HEK293 (cell line): ENCODE measurements at regions not wholly inside any gene's neighbourhood (a gene's known extent, or its start where the extent isn't known, plus 50 kb on each side); places are given as distances from the start of the nearest gene placed in this dataset.

Experiments used
- CTCF ChIA-PET: fragments of 350-600 bp; formaldehyde crosslinking; extraction: SDS; loops from one replicate; lab custom pipeline; 2021; ENCODE audit warnings: antibody characterized with exemption; lab: Yijun Ruan, JAX
- POLR2A ChIA-PET: fragments of 300-600 bp; formaldehyde crosslinking; extraction: SDS; loops from one replicate; lab custom pipeline; 2020; ENCODE audit warnings: antibody characterized with exemption, inconsistent platforms; lab: Yijun Ruan, JAX
- H3K27ac ChIP-seq: fragments of 200-500 bp; sonication (Bioruptor generic); 2 replicates; pipeline ENCODE4 v1.5.1; 2014; ENCODE audit warnings: low read depth, low read length, control low read depth, inconsistent platforms; ENCODE audit errors: extremely low read depth
- H3K36me3 ChIP-seq, 2 experiments: fragments of 200-500 bp in 1 of 2; sonication (Bioruptor generic) in 1 of 2; 1 replicate in 1 of 2; 2 replicates in 1 of 2; pipeline ENCODE4 v1.5.1; 2014 to 2017; ENCODE audit warnings: inconsistent platforms in 2 of 2, low read length in 2 of 2; ENCODE audit not compliant: control insufficient read depth in 2 of 2, insufficient read depth in 1 of 2
- H3K4me1 ChIP-seq: fragments of 200-500 bp; sonication (Bioruptor generic); 2 replicates; pipeline ENCODE4 v1.5.1; 2014; ENCODE audit warnings: mild to moderate bottlenecking, low read length, inconsistent platforms; ENCODE audit not compliant: control insufficient read depth, insufficient read depth
- H3K4me3 ChIP-seq: 2 replicates; pipeline ENCODE4 v1.5.1; 2011; ENCODE audit warnings: low read depth, mild to moderate bottlenecking, control low read depth, low read length, moderate library complexity
- H3K9me3 ChIP-seq: fragments of 200-500 bp; sonication (Bioruptor generic); 2 replicates; pipeline ENCODE4 v1.5.1; 2014; ENCODE audit warnings: low read depth, low read length, inconsistent platforms; ENCODE audit not compliant: control insufficient read depth, insufficient read depth
- BCL11A ChIP-seq: fragments of 450-650 bp; formaldehyde crosslinking; IDR thresholded peaks from 2 replicates; pipeline ENCODE4 v1.5.1; 2016; ENCODE audit warnings: low read depth, missing biosample characterization, missing genetic modification characterization
- GLI2 ChIP-seq: fragments of 450-650 bp; formaldehyde crosslinking; IDR thresholded peaks from 2 replicates; pipeline ENCODE4; 2017; ENCODE audit warnings: missing biosample characterization, missing genetic modification characterization, low read depth, borderline replicate concordance
- ZBTB21 ChIP-seq: fragments of 450-650 bp; formaldehyde crosslinking; IDR thresholded peaks from 2 replicates; pipeline ENCODE4 v1.5.1; 2017; ENCODE audit warnings: missing biosample characterization, missing genetic modification characterization
- ZNF157 ChIP-seq: fragments of 450-650 bp; formaldehyde crosslinking; IDR thresholded peaks from 2 replicates; pipeline ENCODE4 v1.5.1; 2016; ENCODE audit warnings: missing biosample characterization, missing genetic modification characterization
- ZNF169 ChIP-seq: fragments of 450-650 bp; formaldehyde crosslinking; IDR thresholded peaks from 2 replicates; pipeline ENCODE4 v1.5.1; 2016; ENCODE audit warnings: missing biosample characterization, missing genetic modification characterization
- ZNF239 ChIP-seq: fragments of 450-650 bp; formaldehyde crosslinking; IDR thresholded peaks from 2 replicates; pipeline ENCODE4 v1.5.1; 2016; ENCODE audit warnings: missing biosample characterization, missing genetic modification characterization
- ZNF473 ChIP-seq: fragments of 450-650 bp; formaldehyde crosslinking; IDR thresholded peaks from 2 replicates; pipeline ENCODE4 v1.5.1; 2017; ENCODE audit warnings: missing biosample characterization, missing genetic modification characterization
- ZNF558 ChIP-seq: fragments of 450-650 bp; formaldehyde crosslinking; IDR thresholded peaks from 2 replicates; pipeline ENCODE4 v1.5.1; 2016; ENCODE audit warnings: missing biosample characterization, missing genetic modification characterization
- ZNF76 ChIP-seq: fragments of 450-650 bp; formaldehyde crosslinking; IDR thresholded peaks from 2 replicates; pipeline ENCODE4; 2016; ENCODE audit warnings: low read depth, missing biosample characterization, missing genetic modification characterization, borderline replicate concordance
- ZNF777 ChIP-seq: fragments of 450-650 bp; formaldehyde crosslinking; IDR thresholded peaks from 2 replicates; pipeline ENCODE4 v1.5.1; 2017; ENCODE audit warnings: missing biosample characterization, missing genetic modification characterization, borderline replicate concordance
- ZNF792 ChIP-seq: fragments of 450-650 bp; formaldehyde crosslinking; IDR thresholded peaks from 2 replicates; pipeline ENCODE4 v1.5.1; 2016; ENCODE audit warnings: missing biosample characterization, missing genetic modification characterization
- TF ChIP-seq, protein P1 (sequence below): fragments of 450-650 bp; formaldehyde crosslinking; IDR thresholded peaks from 2 replicates; pipeline ENCODE4 v1.5.1; 2016; ENCODE audit warnings: missing biosample characterization, missing genetic modification characterization, low read depth
- TF ChIP-seq, protein P2 (sequence below): IDR thresholded peaks from 2 replicates; pipeline ENCODE4 v1.6.1; 2011; ENCODE audit warnings: mild to moderate bottlenecking, low read depth, low read length, borderline replicate concordance
- TF ChIP-seq, protein P3 (sequence below): fragments of 450-650 bp; formaldehyde crosslinking; conservative IDR thresholded peaks from 2 replicates; pipeline ENCODE4 v1.5.1; 2016; ENCODE audit warnings: low read depth, missing biosample characterization, missing genetic modification characterization
- TF ChIP-seq, protein P4 (sequence below): fragments of 450-650 bp; formaldehyde crosslinking; IDR thresholded peaks from 2 replicates; pipeline ENCODE4 v1.5.1; 2016; ENCODE audit warnings: missing biosample characterization, missing genetic modification characterization
- TF ChIP-seq, protein P5 (sequence below): fragments of 450-650 bp; formaldehyde crosslinking; conservative IDR thresholded peaks from 2 replicates; pipeline ENCODE4 v1.5.1; 2016; ENCODE audit warnings: low read depth, missing biosample characterization, missing genetic modification characterization

DNA sequence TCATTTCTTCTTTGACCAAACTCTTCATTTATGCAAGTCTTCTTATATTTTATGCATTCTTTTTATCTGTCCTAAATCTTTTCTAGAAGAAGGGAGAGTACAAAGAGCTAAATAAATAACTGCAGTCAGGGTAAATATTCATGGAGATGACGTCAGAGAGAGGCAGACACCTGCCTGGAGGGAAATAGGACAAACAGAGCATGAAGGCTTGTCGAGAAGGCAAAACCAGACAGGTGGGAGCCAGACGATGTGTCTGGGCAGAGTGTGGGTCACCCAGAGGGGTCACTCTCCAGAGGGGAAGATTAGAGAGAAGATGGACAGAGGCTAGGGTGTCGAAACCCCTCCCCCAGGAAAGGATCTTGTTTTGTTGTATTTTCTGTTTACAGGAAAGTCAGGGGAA, 78.3 kb upstream of the RPL38 start:
- no peak for TF ChIP-seq ZNF157
- TF ChIP-seq, protein P1, sequence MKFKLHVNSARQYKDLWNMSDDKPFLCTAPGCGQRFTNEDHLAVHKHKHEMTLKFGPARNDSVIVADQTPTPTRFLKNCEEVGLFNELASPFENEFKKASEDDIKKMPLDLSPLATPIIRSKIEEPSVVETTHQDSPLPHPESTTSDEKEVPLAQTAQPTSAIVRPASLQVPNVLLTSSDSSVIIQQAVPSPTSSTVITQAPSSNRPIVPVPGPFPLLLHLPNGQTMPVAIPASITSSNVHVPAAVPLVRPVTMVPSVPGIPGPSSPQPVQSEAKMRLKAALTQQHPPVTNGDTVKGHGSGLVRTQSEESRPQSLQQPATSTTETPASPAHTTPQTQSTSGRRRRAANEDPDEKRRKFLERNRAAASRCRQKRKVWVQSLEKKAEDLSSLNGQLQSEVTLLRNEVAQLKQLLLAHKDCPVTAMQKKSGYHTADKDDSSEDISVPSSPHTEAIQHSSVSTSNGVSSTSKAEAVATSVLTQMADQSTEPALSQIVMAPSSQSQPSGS (tag by site-specific recombination), result peak; percentile 10; the same call in 1 of the 2 replicates
- no peak overlapping the region for H3K4me3 ChIP-seq
- no peaks in the 10 kb centered on the region for H3K9me3 ChIP-seq
- H3K4me1 ChIP-seq, result no peaks in the 10 kb centered on the region
- CTCF ChIA-PET, result interaction anchor here (0.9 to 1.6 kb wide), 4 partner anchors 29 to 75 kb away, joined by 3 to 6 read pairs (median 4); no protein-coding TSS in a partner anchor
- POLR2A ChIA-PET, result no interaction called here
- H3K27ac ChIP-seq, result no peak overlapping the region
- H3K36me3 ChIP-seq, result no peaks in the 10 kb centered on the region

DNA sequence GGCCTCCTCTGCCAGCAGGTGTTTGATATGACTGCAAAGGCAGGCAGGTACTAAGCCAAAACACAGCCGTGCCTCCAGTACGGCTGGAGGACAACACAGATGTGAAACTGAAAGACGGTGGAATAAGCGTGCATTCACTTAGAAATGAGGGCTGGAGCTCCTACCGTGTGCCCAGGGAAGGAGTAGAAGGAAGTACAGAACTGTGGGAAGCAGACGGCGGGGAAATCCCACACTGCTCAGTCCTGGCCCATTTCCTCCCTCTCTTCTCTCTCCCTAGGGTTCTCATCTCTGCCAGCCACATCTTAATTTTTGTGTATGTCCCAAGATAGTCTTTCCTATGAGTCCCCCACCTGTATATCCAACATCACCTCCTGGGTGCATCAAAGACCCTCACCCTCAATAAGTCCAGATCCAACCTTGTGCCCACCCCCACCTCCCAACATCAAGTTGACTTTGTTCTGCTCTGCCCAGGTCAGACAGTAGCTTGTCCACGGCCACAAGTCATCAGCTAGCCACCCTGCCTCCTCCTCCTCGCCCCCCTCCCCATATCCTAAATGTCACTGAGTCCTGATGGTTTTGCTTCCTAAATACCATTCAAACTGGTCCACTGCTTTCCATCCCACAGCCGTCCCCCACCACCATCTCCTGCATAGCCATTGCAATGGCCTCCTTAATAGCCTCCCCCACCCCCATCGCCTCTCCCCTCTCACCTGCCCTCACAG, 77.1 kb upstream of the RPL38 start:
- Histone ChIP-seq H3K36me3 (no peaks in the 10 kb centered on the region), H3K4me1 (no peaks in the 10 kb centered on the region), H3K4me3 (no peak overlapping the region), H3K9me3 (no peaks in the 10 kb centered on the region), H3K27ac (no peak overlapping the region)
- ChIA-PET CTCF (interaction anchor here (0.7 kb wide), 1 partner anchor 809 kb away, joined by 3 read pairs; no protein-coding TSS in a partner anchor), POLR2A (interaction anchor here (0.6 kb wide), 1 partner anchor 54 kb away, joined by 3 read pairs; no protein-coding TSS in a partner anchor)
- TF ChIP-seq, protein P2, sequence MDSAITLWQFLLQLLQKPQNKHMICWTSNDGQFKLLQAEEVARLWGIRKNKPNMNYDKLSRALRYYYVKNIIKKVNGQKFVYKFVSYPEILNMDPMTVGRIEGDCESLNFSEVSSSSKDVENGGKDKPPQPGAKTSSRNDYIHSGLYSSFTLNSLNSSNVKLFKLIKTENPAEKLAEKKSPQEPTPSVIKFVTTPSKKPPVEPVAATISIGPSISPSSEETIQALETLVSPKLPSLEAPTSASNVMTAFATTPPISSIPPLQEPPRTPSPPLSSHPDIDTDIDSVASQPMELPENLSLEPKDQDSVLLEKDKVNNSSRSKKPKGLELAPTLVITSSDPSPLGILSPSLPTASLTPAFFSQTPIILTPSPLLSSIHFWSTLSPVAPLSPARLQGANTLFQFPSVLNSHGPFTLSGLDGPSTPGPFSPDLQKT, result no peak
- TF ChIP-seq ZNF239 (tag by site-specific recombination), result no peak
- TF ChIP-seq ZNF792 (tag by site-specific recombination), result no peak
- TF ChIP-seq, protein P3, sequence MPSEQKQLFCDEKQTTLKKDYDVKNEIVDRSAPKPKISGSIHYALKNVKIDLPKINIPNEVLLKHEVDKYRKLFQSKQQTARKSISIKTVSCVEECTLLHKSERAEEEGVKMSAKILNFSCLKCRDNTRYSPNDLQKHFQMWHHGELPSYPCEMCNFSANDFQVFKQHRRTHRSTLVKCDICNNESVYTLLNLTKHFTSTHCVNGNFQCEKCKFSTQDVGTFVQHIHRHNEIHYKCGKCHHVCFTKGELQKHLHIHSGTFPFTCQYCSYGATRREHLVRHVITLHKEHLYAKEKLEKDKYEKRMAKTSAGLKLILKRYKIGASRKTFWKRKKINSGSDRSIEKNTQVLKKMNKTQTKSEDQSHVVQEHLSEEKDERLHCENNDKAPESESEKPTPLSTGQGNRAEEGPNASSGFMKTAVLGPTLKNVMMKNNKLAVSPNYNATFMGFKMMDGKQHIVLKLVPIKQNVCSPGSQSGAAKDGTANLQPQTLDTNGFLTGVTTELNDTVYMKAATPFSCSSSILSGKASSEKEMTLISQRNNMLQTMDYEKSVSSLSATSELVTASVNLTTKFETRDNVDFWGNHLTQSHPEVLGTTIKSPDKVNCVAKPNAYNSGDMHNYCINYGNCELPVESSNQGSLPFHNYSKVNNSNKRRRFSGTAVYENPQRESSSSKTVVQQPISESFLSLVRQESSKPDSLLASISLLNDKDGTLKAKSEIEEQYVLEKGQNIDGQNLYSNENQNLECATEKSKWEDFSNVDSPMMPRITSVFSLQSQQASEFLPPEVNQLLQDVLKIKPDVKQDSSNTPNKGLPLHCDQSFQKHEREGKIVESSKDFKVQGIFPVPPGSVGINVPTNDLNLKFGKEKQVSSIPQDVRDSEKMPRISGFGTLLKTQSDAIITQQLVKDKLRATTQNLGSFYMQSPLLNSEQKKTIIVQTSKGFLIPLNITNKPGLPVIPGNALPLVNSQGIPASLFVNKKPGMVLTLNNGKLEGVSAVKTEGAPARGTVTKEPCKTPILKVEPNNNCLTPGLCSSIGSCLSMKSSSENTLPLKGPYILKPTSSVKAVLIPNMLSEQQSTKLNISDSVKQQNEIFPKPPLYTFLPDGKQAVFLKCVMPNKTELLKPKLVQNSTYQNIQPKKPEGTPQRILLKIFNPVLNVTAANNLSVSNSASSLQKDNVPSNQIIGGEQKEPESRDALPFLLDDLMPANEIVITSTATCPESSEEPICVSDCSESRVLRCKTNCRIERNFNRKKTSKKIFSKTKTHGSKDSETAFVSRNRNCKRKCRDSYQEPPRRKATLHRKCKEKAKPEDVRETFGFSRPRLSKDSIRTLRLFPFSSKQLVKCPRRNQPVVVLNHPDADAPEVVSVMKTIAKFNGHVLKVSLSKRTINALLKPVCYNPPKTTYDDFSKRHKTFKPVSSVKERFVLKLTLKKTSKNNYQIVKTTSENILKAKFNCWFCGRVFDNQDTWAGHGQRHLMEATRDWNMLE (tag by site-specific recombination), result no peak
- TF ChIP-seq GLI2 (tag by site-specific recombination), result no peak
- TF ChIP-seq, protein P4, sequence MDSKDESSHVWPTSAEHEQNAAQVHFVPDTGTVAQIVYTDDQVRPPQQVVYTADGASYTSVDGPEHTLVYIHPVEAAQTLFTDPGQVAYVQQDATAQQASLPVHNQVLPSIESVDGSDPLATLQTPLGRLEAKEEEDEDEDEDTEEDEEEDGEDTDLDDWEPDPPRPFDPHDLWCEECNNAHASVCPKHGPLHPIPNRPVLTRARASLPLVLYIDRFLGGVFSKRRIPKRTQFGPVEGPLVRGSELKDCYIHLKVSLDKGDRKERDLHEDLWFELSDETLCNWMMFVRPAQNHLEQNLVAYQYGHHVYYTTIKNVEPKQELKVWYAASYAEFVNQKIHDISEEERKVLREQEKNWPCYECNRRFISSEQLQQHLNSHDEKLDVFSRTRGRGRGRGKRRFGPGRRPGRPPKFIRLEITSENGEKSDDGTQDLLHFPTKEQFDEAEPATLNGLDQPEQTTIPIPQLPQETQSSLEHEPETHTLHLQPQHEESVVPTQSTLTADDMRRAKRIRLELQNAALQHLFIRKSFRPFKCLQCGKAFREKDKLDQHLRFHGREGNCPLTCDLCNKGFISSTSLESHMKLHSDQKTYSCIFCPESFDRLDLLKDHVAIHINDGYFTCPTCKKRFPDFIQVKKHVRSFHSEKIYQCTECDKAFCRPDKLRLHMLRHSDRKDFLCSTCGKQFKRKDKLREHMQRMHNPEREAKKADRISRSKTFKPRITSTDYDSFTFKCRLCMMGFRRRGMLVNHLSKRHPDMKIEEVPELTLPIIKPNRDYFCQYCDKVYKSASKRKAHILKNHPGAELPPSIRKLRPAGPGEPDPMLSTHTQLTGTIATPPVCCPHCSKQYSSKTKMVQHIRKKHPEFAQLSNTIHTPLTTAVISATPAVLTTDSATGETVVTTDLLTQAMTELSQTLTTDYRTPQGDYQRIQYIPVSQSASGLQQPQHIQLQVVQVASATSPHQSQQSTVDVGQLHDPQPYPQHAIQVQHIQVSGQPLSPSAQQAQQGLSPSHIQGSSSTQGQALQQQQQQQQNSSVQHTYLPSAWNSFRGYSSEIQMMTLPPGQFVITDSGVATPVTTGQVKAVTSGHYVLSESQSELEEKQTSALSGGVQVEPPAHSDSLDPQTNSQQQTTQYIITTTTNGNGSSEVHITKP, result no peak
- TF ChIP-seq ZNF473, result no peak
- TF ChIP-seq ZNF777 (tag by site-specific recombination), result no peak
- no peak for TF ChIP-seq ZBTB21 (tag by site-specific recombination)
- TF ChIP-seq, protein P5, sequence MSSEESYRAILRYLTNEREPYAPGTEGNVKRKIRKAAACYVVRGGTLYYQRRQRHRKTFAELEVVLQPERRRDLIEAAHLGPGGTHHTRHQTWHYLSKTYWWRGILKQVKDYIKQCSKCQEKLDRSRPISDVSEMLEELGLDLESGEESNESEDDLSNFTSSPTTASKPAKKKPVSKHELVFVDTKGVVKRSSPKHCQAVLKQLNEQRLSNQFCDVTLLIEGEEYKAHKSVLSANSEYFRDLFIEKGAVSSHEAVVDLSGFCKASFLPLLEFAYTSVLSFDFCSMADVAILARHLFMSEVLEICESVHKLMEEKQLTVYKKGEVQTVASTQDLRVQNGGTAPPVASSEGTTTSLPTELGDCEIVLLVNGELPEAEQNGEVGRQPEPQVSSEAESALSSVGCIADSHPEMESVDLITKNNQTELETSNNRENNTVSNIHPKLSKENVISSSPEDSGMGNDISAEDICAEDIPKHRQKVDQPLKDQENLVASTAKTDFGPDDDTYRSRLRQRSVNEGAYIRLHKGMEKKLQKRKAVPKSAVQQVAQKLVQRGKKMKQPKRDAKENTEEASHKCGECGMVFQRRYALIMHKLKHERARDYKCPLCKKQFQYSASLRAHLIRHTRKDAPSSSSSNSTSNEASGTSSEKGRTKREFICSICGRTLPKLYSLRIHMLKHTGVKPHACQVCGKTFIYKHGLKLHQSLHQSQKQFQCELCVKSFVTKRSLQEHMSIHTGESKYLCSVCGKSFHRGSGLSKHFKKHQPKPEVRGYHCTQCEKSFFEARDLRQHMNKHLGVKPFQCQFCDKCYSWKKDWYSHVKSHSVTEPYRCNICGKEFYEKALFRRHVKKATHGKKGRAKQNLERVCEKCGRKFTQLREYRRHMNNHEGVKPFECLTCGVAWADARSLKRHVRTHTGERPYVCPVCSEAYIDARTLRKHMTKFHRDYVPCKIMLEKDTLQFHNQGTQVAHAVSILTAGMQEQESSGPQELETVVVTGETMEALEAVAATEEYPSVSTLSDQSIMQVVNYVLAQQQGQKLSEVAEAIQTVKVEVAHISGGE, result no peak
- TF ChIP-seq ZNF76 (tag by site-specific recombination), result no peak
- no peak for TF ChIP-seq ZNF169 (tag by site-specific recombination)
- TF ChIP-seq ZNF558, result no peak
- TF ChIP-seq BCL11A (tag by site-specific recombination), result no peak
